Spleen (tissue), 11 donors: ENCODE measurements at regions not wholly inside any gene's neighbourhood (a gene's known extent, or its start where the extent isn't known, plus 50 kb on each side); places are given as distances from the start of the nearest gene placed in this dataset.

Experiments used
- DNase-seq: peaks from one replicate; pipeline ENCODE4 v3.0.0-alpha.2; 2020
- H3K27ac ChIP-seq, 8 donors: fragments of 200-600 bp; sonication (generic) in 7 of 8; 1 replicate in 4 of 8; 2 replicates in 4 of 8; pipeline versions ENCODE4 v1.5.0 to v1.8.0; 2016 to 2021; ENCODE audit warnings: inconsistent platforms in 4 of 8, mild to moderate bottlenecking in 4 of 8, moderate library complexity in 1 of 8
- H3K27me3 ChIP-seq, 7 donors: fragments of 200-600 bp; sonication (generic) in 6 of 7; replicated peaks in 1 of 7; 1 replicate in 4 of 7; 2 replicates in 3 of 7; pipeline versions ENCODE4 v1.5.0 to v1.8.0; 2016 to 2021; ENCODE audit warnings: inconsistent platforms in 3 of 7, mild to moderate bottlenecking in 1 of 7
- H3K36me3 ChIP-seq, 6 donors: fragments of 200-600 bp; sonication (generic) in 5 of 6; 1 replicate in 4 of 6; 2 replicates in 2 of 6; pipeline versions ENCODE4 v1.5.0 to v1.8.0; 2016 to 2021; ENCODE audit warnings: inconsistent platforms in 2 of 6
- H3K4me1 ChIP-seq, 6 donors: fragments of 200-600 bp; sonication (generic) in 5 of 6; 1 replicate in 3 of 6; 2 replicates in 3 of 6; pipeline versions ENCODE4 v1.5.0 to v1.8.0; 2016 to 2021; ENCODE audit warnings: inconsistent platforms in 3 of 6
- H3K4me3 ChIP-seq, 8 donors: fragments of 200-600 bp; sonication (generic) in 7 of 8; 1 replicate in 4 of 8; 2 replicates in 4 of 8; pipeline versions ENCODE4 v1.5.0 to v1.8.0; 2016 to 2021; ENCODE audit warnings: inconsistent platforms in 4 of 8, mild to moderate bottlenecking in 4 of 8, moderate library complexity in 2 of 8
- H3K9me3 ChIP-seq, 8 donors: fragments of 200-600 bp; sonication (generic) in 7 of 8; 1 replicate in 4 of 8; 2 replicates in 4 of 8; pipeline versions ENCODE4 v1.5.0 to v1.8.0; 2016 to 2021; ENCODE audit warnings: inconsistent platforms in 4 of 8
- CTCF ChIP-seq, 11 experiments: fragments of 200-600 bp in 7 of 11; fragments of 450-650 bp in 4 of 11; sonication (generic) in 4 of 11; IDR thresholded peaks in 8 of 11; conservative IDR thresholded peaks in 3 of 11; 1 replicate in 7 of 11; 2 replicates in 4 of 11; pipeline versions ENCODE4 v1.4.0 to v1.8.0; 2016 to 2021; ENCODE audit warnings: antibody characterized with exemption in 11 of 11, inconsistent platforms in 4 of 11, mild to moderate bottlenecking in 1 of 11
- POLR2A ChIP-seq, 3 donors: fragments of 450-650 bp; IDR thresholded peaks; one replicate each; pipeline ENCODE4 v1.5.1; 2017; ENCODE audit warnings: antibody characterized with exemption in 3 of 3, mild to moderate bottlenecking in 1 of 3
- POLR2AphosphoS5 ChIP-seq, 3 donors: sonication (generic); formaldehyde crosslinking; IDR thresholded peaks; one replicate each; pipeline ENCODE4 v1.5.1; 2017; ENCODE audit warnings: antibody characterized with exemption in 3 of 3
- WGBS, 5 donors: extraction: QIAGEN DNeasy Blood & Tissue Kit in 3 of 5; methylation state at CpG; one replicate each; pipeline versions ENCODE4 v1.1.5 to v1.1.7; 2013 to 2018; 5-methylcytosine and 5-hydroxymethylcytosine counted together
- intact Hi-C: fragments of 100-400 bp; cut with DNase I; formaldehyde crosslinking; loops from one replicate; pipeline ENCODE4 v1.15.0; 2023; ENCODE audit warnings: low total_unique reads
- donor health status: healthy with polysubstance abuse.
- donor health status: DM: no; HTN: no; CAD: no; lungs with moderate emphysema.
- donor health status: DM: no; HTN: no; CAD: no.
- donor health status: Bipolar disorder and iron deficiency.
- donor health status: healthy.
- donor health status: DM: no; HTN: no; CAD: no.
- donor health status: DM: yes; HTN: yes; CAD: no.

- H3K9me3 ChIP-seq = peaks cover 0 to 5% (median under 1%) of the 10 kb centered on the region in 8 donors
- H3K27me3 ChIP-seq = no peaks in the 10 kb centered on the region
- no peak overlapping the region for H3K4me3 ChIP-seq
- no peak for DNase-seq
- no peaks in the 10 kb centered on the region for H3K36me3 ChIP-seq
- 46 to 78% (median 56%) methylated on average over 2 of the region's 2 CpGs for WGBS, 5 donors
- intact Hi-C loops = no loop called here
- no peaks in the 10 kb centered on the region for H3K4me1 ChIP-seq
- TF ChIP-seq POLR2A (IDR thresholded peaks at IDR 0.05) = no peak
- no peak for TF ChIP-seq POLR2AphosphoS5 (IDR thresholded peaks at IDR 0.05)
- TF ChIP-seq CTCF (IDR thresholded peaks at IDR 0.05 in 8 of 11, conservative IDR thresholded peaks at IDR 0.05 in 3 of 11) = no peak
- no peak overlapping the region for H3K27ac ChIP-seq
Observed at GRCh38 chr9:103444176-103444575, 449.0 kb downstream of the CYLC2 start.

GRCh38 chr9:103458826-103459225 is 463.7 kb downstream of the CYLC2 start:
- Histone ChIP-seq H3K36me3 (no peaks in the 10 kb centered on the region), H3K4me1 (no peaks in the 10 kb centered on the region), H3K27me3 (no peaks in the 10 kb centered on the region), H3K27ac (no peak overlapping the region), H3K4me3 (no peak overlapping the region), H3K9me3 (peaks cover 0 to 24% (median 0%) of the 10 kb centered on the region in 8 donors)
- DNase-seq = no peak
- no peak for TF ChIP-seq CTCF (IDR thresholded peaks at IDR 0.05 in 8 of 11, conservative IDR thresholded peaks at IDR 0.05 in 3 of 11)
- TF ChIP-seq POLR2A (IDR thresholded peaks at IDR 0.05) = no peak
- no peak for TF ChIP-seq POLR2AphosphoS5 (IDR thresholded peaks at IDR 0.05)
- intact Hi-C loops = no loop called here
- 82 to 96% (median 91%) methylated on average over 2 of the region's 2 CpGs for WGBS, 5 donors

- no peak for DNase-seq
- intact Hi-C loops = no loop called here
- H3K9me3 ChIP-seq = peaks cover 0 to 10% (median 0%) of the 10 kb centered on the region in 8 donors
- no peak overlapping the region for H3K4me3 ChIP-seq
- H3K36me3 ChIP-seq = no peaks in the 10 kb centered on the region
- 77 to 94% (median 91%) methylated on average over 5 of the region's 5 CpGs for WGBS, 5 donors
- H3K27ac ChIP-seq = no peak overlapping the region
- H3K27me3 ChIP-seq = no peaks in the 10 kb centered on the region
- TF ChIP-seq CTCF (IDR thresholded peaks at IDR 0.05 in 8 of 11, conservative IDR thresholded peaks at IDR 0.05 in 3 of 11) (no peak), POLR2AphosphoS5 (IDR thresholded peaks at IDR 0.05) (no peak), POLR2A (IDR thresholded peaks at IDR 0.05) (no peak)
- no peaks in the 10 kb centered on the region for H3K4me1 ChIP-seq
Observed at GRCh38 chr9:103471241-103471640, 476.1 kb downstream of the CYLC2 start.

DNA sequence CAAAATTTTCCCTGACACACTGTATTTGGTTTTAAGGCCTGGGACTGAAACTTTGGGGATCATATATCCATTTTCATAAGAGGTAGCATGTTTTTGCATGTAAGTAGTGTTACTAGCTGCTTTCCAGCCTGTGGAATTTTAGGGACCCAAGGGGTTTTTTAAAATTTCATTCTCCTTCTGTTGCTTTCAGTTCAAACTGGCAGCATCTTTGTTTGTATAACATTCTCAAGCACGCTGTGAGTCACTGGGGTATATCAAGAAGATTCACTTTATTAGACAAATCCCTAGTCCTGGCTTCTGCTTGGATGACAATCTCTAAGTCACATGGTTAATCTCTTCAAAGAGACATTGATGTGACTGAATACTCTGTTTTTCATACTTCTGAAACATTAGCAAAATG is 479.0 kb downstream of the CYLC2 start:
- TF ChIP-seq POLR2A (IDR thresholded peaks at IDR 0.05) (no peak), POLR2AphosphoS5 (IDR thresholded peaks at IDR 0.05) (no peak), CTCF (IDR thresholded peaks at IDR 0.05 in 8 of 11, conservative IDR thresholded peaks at IDR 0.05 in 3 of 11) (no peak)
- no peak overlapping the region for H3K27ac ChIP-seq
- no peak for DNase-seq
- intact Hi-C loops = no loop called here
- peaks cover 0 to 13% (median 0%) of the 10 kb centered on the region in 8 donors for H3K9me3 ChIP-seq
- 77 to 89% (median 81%) methylated on average over 1 of the region's 1 CpG for WGBS, 5 donors
- no peaks in the 10 kb centered on the region for H3K4me1 ChIP-seq
- no peak overlapping the region for H3K4me3 ChIP-seq
- no peaks in the 10 kb centered on the region for H3K36me3 ChIP-seq
- H3K27me3 ChIP-seq = no peaks in the 10 kb centered on the region
